Upper lobe of right lung (tissue), 1 donor: ENCODE measurements at regions not wholly inside any gene's neighbourhood (a gene's known extent, or its start where the extent isn't known, plus 50 kb on each side); places are given as distances from the start of the nearest gene placed in this dataset.

Experiments used
- ATAC-seq: fragments of 200-7000 bp; cut with Tn5 transposase; one replicate; pipeline ENCODE4 v1.9.1; 2020; ENCODE audit warnings: mild to moderate bottlenecking, moderate library complexity
- DNase-seq: peaks from one replicate; pipeline ENCODE4 v3.0.0-alpha.2; 2020
- H3K27ac ChIP-seq: fragments of 200-600 bp; one replicate; pipeline ENCODE4 v1.8.0; 2022
- H3K27me3 ChIP-seq: fragments of 200-600 bp; one replicate; pipeline ENCODE4 v1.8.0; 2022; ENCODE audit warnings: mild to moderate bottlenecking
- H3K36me3 ChIP-seq: fragments of 200-600 bp; one replicate; pipeline ENCODE4 v1.8.0; 2022
- H3K4me1 ChIP-seq: fragments of 200-600 bp; one replicate; pipeline ENCODE4 v1.8.0; 2022
- H3K4me3 ChIP-seq: fragments of 200-600 bp; one replicate; pipeline ENCODE4 v1.8.0; 2022; ENCODE audit warnings: mild to moderate bottlenecking
- H3K9me3 ChIP-seq: fragments of 200-600 bp; one replicate; pipeline ENCODE4 v1.8.0; 2022
- intact Hi-C: fragments of 100-400 bp; cut with DNase I; formaldehyde crosslinking; loops from one replicate; pipeline ENCODE4 v1.11.0; 2022
- TF ChIP-seq, protein P1 (sequence below): fragments of 200-600 bp; IDR thresholded peaks from one replicate; pipeline ENCODE4 v1.8.0; 2022; ENCODE audit warnings: antibody characterized with exemption
- donor health status: DM: no; HTN: yes; CAD: no; lungs with severe emphysema.

DNA sequence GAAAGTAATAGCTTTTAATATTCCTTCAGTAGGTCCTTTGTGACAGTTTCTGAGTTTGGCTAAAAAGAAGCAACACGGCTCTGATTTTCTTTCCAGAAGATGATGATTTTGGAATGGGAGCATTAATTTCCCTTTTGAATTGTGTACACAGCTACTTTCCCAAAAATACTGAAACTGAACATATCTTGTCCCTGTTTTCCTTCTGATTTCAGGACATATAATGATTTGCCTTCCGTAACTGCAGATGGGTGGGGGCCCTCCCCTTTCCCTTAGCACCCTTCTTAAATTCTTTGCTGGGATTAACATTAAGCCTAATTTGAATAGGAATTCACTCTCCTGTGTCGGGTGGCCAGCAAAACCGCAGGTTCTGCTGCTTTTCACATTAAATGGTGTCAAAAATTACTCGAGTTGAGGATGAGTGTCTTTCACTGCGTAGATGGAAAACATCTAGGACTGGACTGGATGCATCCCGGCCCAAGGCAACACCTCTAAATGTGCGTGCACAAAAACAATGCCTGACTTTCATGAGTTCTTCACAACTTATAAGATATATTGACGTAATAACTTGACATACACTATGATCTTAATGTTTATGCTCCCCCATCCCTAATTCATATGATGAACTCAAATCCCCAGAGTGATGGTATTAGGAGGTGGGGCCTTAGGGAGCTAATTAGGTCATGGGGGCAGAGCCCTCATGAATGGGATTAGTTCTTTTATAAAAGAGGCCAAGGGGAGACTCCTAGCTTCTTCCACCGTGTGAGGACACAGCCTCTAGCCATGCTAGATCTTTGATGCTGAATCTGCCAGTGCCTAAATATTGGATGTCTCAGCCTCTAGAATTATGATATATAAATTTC lies 158.1 kb downstream of the AEBP2 start:
- TF ChIP-seq, protein P1, sequence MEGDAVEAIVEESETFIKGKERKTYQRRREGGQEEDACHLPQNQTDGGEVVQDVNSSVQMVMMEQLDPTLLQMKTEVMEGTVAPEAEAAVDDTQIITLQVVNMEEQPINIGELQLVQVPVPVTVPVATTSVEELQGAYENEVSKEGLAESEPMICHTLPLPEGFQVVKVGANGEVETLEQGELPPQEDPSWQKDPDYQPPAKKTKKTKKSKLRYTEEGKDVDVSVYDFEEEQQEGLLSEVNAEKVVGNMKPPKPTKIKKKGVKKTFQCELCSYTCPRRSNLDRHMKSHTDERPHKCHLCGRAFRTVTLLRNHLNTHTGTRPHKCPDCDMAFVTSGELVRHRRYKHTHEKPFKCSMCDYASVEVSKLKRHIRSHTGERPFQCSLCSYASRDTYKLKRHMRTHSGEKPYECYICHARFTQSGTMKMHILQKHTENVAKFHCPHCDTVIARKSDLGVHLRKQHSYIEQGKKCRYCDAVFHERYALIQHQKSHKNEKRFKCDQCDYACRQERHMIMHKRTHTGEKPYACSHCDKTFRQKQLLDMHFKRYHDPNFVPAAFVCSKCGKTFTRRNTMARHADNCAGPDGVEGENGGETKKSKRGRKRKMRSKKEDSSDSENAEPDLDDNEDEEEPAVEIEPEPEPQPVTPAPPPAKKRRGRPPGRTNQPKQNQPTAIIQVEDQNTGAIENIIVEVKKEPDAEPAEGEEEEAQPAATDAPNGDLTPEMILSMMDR = no peak
- DNase-seq = no peak
- H3K4me1 ChIP-seq = peaks cover 5% of the 10 kb centered on the region
- no peak overlapping the region for H3K27ac ChIP-seq
- H3K27me3 ChIP-seq = no peaks in the 10 kb centered on the region
- intact Hi-C loops = no loop called here
- H3K9me3 ChIP-seq = no peaks in the 10 kb centered on the region
- no peak for ATAC-seq
- H3K4me3 ChIP-seq = no peak overlapping the region
- no peaks in the 10 kb centered on the region for H3K36me3 ChIP-seq

DNA sequence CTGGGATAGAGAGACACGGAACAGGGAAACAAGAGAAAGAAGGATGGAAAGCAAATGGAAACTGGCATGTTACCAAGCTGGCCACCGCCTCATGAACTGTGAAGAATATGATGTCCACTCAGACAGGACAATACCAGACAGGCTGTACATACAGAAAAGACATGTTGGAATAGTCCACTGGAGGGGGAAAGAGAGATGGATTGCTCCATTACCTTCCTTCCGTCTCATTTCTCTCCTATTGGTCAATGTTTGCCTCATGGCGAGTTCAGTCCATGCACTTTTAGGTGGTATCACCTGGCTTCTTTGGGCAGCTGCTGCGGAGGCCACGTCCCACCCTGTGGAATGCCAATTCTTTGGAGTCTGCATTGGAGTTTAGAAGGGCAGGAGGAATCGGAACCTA lies 166.4 kb downstream of the AEBP2 start:
- TF ChIP-seq, protein P1 = no peak
- intact Hi-C loops = no loop called here
- H3K27ac ChIP-seq = no peak overlapping the region

DNA sequence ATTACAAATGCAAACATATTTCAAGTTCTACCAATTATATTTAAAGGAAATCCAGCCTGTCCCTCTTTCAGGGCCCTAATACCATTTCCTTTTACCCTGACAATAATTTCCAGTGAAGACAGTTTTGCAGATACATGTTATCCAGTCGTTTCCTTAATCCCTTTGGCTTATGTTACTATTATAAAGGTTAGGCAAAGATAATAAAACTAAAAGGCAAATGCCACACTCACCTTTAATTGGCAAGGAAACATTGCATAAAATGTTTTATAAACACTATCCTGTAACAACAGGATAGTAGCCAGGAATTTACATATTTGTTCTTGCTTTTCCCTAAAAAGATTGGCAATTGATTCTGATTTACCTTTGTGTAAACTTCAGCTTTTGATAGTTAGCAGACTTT lies 168.7 kb downstream of the AEBP2 start:
- DNase-seq (no peak), ATAC-seq (no peak)
- intact Hi-C loops = no loop called here
- Histone ChIP-seq H3K4me3 (no peak overlapping the region), H3K4me1 (no peaks in the 10 kb centered on the region), H3K36me3 (no peaks in the 10 kb centered on the region), H3K9me3 (no peaks in the 10 kb centered on the region), H3K27ac (no peak overlapping the region), H3K27me3 (no peaks in the 10 kb centered on the region)
- TF ChIP-seq, protein P1 = no peak

More for the DNA sequence above, 166.4 kb downstream of the AEBP2 start:
- Histone ChIP-seq H3K36me3 (no peaks in the 10 kb centered on the region), H3K9me3 (no peaks in the 10 kb centered on the region), H3K4me1 (no peaks in the 10 kb centered on the region), H3K4me3 (no peak overlapping the region), H3K27me3 (no peaks in the 10 kb centered on the region)
- DNase-seq (no peak), ATAC-seq (no peak)

DNA sequence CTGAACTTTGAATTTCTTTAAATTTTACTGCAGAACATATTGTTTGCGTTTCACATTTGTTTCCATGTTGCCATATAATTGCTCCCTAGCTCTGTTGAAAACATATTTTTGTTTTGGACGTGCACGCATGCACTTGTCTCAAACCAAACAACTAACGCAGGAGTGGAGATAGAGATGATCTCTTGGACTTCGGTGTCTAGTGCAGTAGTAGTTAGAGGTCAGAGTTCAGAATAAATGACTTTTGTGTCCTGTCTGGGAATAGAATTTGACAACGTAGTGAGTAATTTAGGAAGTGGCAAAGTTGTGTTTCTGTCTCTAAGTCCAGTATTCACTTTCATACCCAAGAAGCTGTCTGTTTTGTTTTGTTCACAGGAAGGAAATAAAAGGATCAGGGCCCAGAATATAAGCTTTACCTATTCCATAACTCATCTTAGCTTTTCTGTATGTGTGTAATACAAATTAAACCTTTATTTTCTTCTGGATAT lies 173.8 kb downstream of the AEBP2 start:
- no peaks in the 10 kb centered on the region for H3K27me3 ChIP-seq
- no peak overlapping the region for H3K4me3 ChIP-seq
- H3K9me3 ChIP-seq = no peaks in the 10 kb centered on the region
- H3K4me1 ChIP-seq = no peaks in the 10 kb centered on the region
- intact Hi-C loops = no loop called here
- H3K36me3 ChIP-seq = no peaks in the 10 kb centered on the region
- no peak for ATAC-seq
- no peak for DNase-seq
- TF ChIP-seq, protein P1 = no peak
- H3K27ac ChIP-seq = no peak overlapping the region

DNA sequence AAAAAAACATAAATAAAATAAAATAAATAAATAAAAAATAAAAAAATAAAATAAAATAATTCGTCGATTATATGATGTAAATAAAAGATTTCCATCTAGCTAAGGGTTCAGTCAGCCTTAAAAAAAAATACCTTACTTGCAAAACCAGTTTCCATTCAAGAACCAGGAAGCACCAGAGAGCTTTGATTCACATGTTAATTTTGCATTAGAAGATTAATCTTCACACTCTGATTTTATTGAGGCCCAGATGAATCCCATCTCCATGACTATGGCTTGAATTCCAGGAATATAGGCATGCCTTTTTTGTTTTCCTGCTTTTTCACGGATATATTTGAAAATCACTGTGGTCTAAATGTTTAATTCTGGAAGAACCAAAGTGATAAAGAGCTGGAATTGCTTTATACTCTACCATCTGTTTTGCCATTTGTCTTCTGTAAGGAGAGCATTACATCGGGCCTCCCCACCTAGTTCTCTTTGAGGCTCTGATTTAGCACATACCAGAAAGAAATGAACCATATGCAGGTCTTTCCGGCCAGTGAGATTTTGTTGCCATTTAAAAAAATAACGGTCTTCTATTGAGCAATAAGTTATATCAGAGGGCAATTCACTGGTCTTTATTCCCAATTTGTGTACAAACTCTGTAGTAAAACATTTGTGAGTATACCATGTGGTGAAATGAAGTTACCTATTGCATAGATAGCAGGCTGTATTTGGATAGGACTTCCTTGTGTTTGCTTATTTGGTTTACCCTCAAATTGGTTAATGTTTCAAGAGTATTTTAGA lies 175.5 kb downstream of the AEBP2 start:
- Histone ChIP-seq H3K9me3 (no peaks in the 10 kb centered on the region), H3K4me3 (no peak overlapping the region), H3K27me3 (no peaks in the 10 kb centered on the region), H3K4me1 (no peaks in the 10 kb centered on the region), H3K27ac (no peak overlapping the region), H3K36me3 (no peaks in the 10 kb centered on the region)
- intact Hi-C loops = no loop called here
- DNase-seq (no peak), ATAC-seq (no peak)
- TF ChIP-seq, protein P1 = no peak
